Upper lobe of left lung (tissue), 6 donors: ENCODE measurements at regions not wholly inside any gene's neighbourhood (a gene's known extent, or its start where the extent isn't known, plus 50 kb on each side); places are given as distances from the start of the nearest gene placed in this dataset.

ENCODE experiments used
- ATAC-seq, 2 donors: fragments of 200-7000 bp; cut with Tn5 transposase; one replicate each; pipeline ENCODE4 v1.9.1; 2022; ENCODE audit warnings: mild to moderate bottlenecking in 2 of 2, moderate library complexity in 2 of 2; ENCODE audit not compliant: low FRiP score in 2 of 2
- DNase-seq, 2 donors: peaks; one replicate each; pipeline ENCODE4 v3.0.0-alpha.2; 2019 to 2020
- H3K27ac ChIP-seq, 4 donors: fragments of 200-600 bp; sonication (generic); one replicate each; pipeline ENCODE4 v1.5.1; 2016 to 2019
- H3K27me3 ChIP-seq, 4 donors: fragments of 200-600 bp; sonication (generic); one replicate each; pipeline ENCODE4 v1.5.1; 2017 to 2019
- H3K36me3 ChIP-seq, 4 donors: fragments of 200-600 bp; sonication (generic); one replicate each; pipeline ENCODE4 v1.5.1; 2016 to 2019
- H3K4me1 ChIP-seq, 4 donors: fragments of 200-600 bp; sonication (generic); one replicate each; pipeline ENCODE4 v1.5.1; 2018 to 2019
- H3K4me3 ChIP-seq, 4 donors: fragments of 200-600 bp; sonication (generic); one replicate each; pipeline ENCODE4 v1.5.1; 2017 to 2019; ENCODE audit warnings: mild to moderate bottlenecking in 2 of 4, moderate library complexity in 1 of 4
- H3K9me3 ChIP-seq, 4 donors: fragments of 200-600 bp; sonication (generic); one replicate each; pipeline ENCODE4 v1.5.1; 2018 to 2019
- CTCF ChIP-seq, 6 experiments: fragments of 450-650 bp in 4 of 6; fragments of 200-600 bp in 2 of 6; sonication (generic) in 2 of 6; IDR thresholded peaks; one replicate each; pipeline ENCODE4 v1.5.1; 2016 to 2019; ENCODE audit warnings: antibody characterized with exemption in 6 of 6
- EP300 ChIP-seq, 4 donors: sonication (generic); formaldehyde crosslinking; IDR thresholded peaks; one replicate each; pipeline ENCODE4 v1.5.1; 2017; ENCODE audit warnings: antibody characterized with exemption in 4 of 4, control low read depth in 2 of 4
- POLR2A ChIP-seq, 4 donors: fragments of 450-650 bp; IDR thresholded peaks; one replicate each; pipeline ENCODE4 v1.5.1; 2016 to 2017; ENCODE audit warnings: antibody characterized with exemption in 4 of 4, mild to moderate bottlenecking in 2 of 4
- POLR2AphosphoS5 ChIP-seq, 2 donors: sonication (generic); formaldehyde crosslinking; IDR thresholded peaks; one replicate each; pipeline ENCODE4 v1.5.1; 2017; ENCODE audit warnings: antibody characterized with exemption in 2 of 2
- WGBS, 2 donors: methylation state at CpG; one replicate each; pipeline ENCODE4 v1.1.5; 2017 to 2018; 5-methylcytosine and 5-hydroxymethylcytosine counted together
- donor health status: DM: no; HTN: no; CAD: no; lungs with moderate emphysema.
- donor health status: DM: no; HTN: yes; CAD: no; lungs with severe emphysema.

- TF ChIP-seq POLR2A (IDR thresholded peaks at IDR 0.05): no peak
- no peak for TF ChIP-seq CTCF (IDR thresholded peaks at IDR 0.05)
- TF ChIP-seq POLR2AphosphoS5 (IDR thresholded peaks at IDR 0.05): no peak
- TF ChIP-seq EP300 (IDR thresholded peaks at IDR 0.05): no peak
- no peak for ATAC-seq
- no peak for DNase-seq
- Histone ChIP-seq H3K36me3 (no peaks in the 10 kb centered on the region), H3K27me3 (no peaks in the 10 kb centered on the region), H3K4me1 (no peaks in the 10 kb centered on the region), H3K9me3 (no peaks in the 10 kb centered on the region), H3K27ac (no peak overlapping the region), H3K4me3 (no peak overlapping the region)
- 88% methylated on average over 6 of the region's 6 CpGs for WGBS, 2 donors
Measured at GRCh38 chr3:197431346-197431910, 124.3 kb downstream of the BDH1 start.

GRCh38 chr3:197430934-197431333 lies 124.8 kb downstream of the BDH1 start:
- DNase-seq: no peak
- Histone ChIP-seq H3K27ac (no peak overlapping the region), H3K27me3 (no peaks in the 10 kb centered on the region), H3K36me3 (no peaks in the 10 kb centered on the region), H3K4me3 (no peak overlapping the region), H3K4me1 (no peaks in the 10 kb centered on the region), H3K9me3 (no peaks in the 10 kb centered on the region)
- WGBS, 2 donors: 70 to 74% methylated on average over 1 of the region's 1 CpG
- peak in 1 of 2 donors; percentile 67 for ATAC-seq
- TF ChIP-seq POLR2A (IDR thresholded peaks at IDR 0.05) (no peak), EP300 (IDR thresholded peaks at IDR 0.05) (no peak)

- no peaks in the 10 kb centered on the region for H3K9me3 ChIP-seq
- no peak for DNase-seq
Measured at GRCh38 chr3:197430502-197430901, 125.3 kb downstream of the BDH1 start.

GRCh38 chr3:197428952-197429351 lies 126.8 kb downstream of the BDH1 start:
- DNase-seq (no peak), ATAC-seq (no peak)
- Histone ChIP-seq H3K27ac (no peak overlapping the region), H3K27me3 (no peaks in the 10 kb centered on the region), H3K4me1 (no peaks in the 10 kb centered on the region), H3K4me3 (no peak overlapping the region), H3K36me3 (no peaks in the 10 kb centered on the region), H3K9me3 (no peaks in the 10 kb centered on the region)
- WGBS, 2 donors: 79 to 84% methylated on average over 7 of the region's 7 CpGs
- TF ChIP-seq POLR2A (IDR thresholded peaks at IDR 0.05) (no peak), CTCF (IDR thresholded peaks at IDR 0.05) (no peak), EP300 (IDR thresholded peaks at IDR 0.05) (no peak), POLR2AphosphoS5 (IDR thresholded peaks at IDR 0.05) (no peak)

More at GRCh38 chr3:197430502-197430901, 125.3 kb downstream of the BDH1 start:
- Histone ChIP-seq H3K4me1 (no peaks in the 10 kb centered on the region), H3K27ac (no peak overlapping the region), H3K27me3 (no peaks in the 10 kb centered on the region), H3K36me3 (no peaks in the 10 kb centered on the region), H3K4me3 (no peak overlapping the region)
- ATAC-seq: no peak
- WGBS, 2 donors: 50 to 54% methylated on average over 7 of the region's 7 CpGs
- no peak for TF ChIP-seq POLR2A (IDR thresholded peaks at IDR 0.05)

GRCh38 chr3:197428117-197428801 lies 127.5 kb downstream of the BDH1 start:
- ATAC-seq: peak in 1 of 2 donors; percentile 47
- H3K4me3 ChIP-seq: no peak overlapping the region
- 34 to 37% methylated on average over 10 of the region's 10 CpGs for WGBS, 2 donors

More at GRCh38 chr3:197428117-197428801, 127.5 kb downstream of the BDH1 start:
- Histone ChIP-seq H3K27me3 (no peaks in the 10 kb centered on the region), H3K4me1 (no peaks in the 10 kb centered on the region), H3K9me3 (no peaks in the 10 kb centered on the region), H3K27ac (no peak overlapping the region), H3K36me3 (no peaks in the 10 kb centered on the region)
- TF ChIP-seq POLR2A (IDR thresholded peaks at IDR 0.05) (no peak), EP300 (IDR thresholded peaks at IDR 0.05) (no peak), CTCF (IDR thresholded peaks at IDR 0.05) (no peak), POLR2AphosphoS5 (IDR thresholded peaks at IDR 0.05) (no peak)
- DNase-seq: no peak
